GM18508 (cell line): ENCODE measurements at regions not wholly inside any gene's neighbourhood (a gene's known extent, or its start where the extent isn't known, plus 50 kb on each side); places are given as distances from the start of the nearest gene placed in this dataset.

Source experiments
- ATAC-seq: cut with Tn5 transposase; IDR thresholded peaks from one replicate; pipeline ENCODE4 v1.9.1; 2021; ENCODE audit warnings: moderate number of reproducible peaks; ENCODE audit not compliant: insufficient read depth, unreplicated experiment

DNA sequence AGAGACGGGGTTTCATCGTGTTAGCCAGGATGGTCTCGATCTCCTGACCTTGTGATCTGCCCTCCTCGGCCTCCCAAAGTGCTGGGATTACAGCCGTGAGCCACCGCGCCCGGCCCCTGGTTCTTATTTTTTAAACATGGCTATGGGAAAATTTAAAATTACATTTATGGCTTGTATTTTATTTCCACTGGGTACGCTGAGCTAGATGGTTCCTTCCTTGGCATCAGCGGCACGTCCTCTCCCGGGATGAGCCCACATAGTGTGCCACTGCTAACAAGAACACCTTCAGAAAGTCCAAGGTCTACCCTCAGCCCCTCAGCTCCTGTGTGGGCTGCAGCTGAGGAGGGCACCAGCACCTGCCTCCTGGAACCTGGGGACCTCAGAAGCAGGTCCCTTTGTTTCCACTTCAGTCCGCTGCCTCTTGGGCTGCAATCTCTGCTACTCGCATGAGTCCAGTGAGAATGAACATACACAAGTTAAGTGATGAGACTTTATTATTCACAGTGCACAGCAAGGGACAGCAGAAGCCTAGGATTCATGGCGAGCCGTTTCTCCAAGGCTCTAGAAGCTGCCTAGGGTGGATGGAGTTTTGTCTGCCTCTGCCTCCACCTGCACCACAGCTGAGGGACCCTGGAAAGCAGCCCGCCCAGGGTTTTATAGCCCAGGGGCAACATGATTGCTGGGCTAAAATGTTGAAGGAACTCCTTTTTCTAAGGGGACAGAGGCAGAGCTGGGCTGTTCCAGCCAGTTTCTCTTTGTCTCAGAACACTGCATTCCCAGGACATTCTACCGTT is 107.5 kb upstream of the TEX51 start:
- ATAC-seq: no peak

- no peak for ATAC-seq
Measured at GRCh38 chr2:126792186-126792585, 106.5 kb upstream of the TEX51 start.

- no peak for ATAC-seq
Measured at GRCh38 chr2:126792993-126793392, 105.7 kb upstream of the TEX51 start.

- no peak for ATAC-seq
Measured at GRCh38 chr2:126793885-126794613, 104.6 kb upstream of the TEX51 start.

DNA sequence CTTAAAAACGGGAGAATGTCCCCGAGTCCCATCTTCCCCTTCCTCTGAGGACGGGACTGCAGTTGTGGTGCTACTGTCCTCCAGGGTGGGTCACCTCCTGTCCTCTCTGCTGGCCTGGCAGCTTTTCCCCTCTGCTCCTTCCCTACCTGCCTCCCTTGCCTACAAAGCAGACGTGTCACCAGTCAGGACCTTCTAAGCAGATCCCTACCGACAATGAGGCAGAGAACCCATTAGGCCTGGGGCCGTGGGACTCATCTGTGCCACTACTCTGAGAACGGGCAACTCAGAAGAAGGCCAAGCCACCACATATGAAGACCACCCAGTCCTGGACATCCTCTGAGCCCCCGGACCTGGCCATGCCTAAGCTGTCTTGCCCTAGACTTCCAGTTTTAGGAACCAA is 103.0 kb upstream of the TEX51 start:
- ATAC-seq: no peak

GRCh38 chr2:126796931-126797621 is 101.6 kb upstream of the TEX51 start:
- ATAC-seq: no peak

GRCh38 chr2:126797622-126798275 is 100.9 kb upstream of the TEX51 start:
- ATAC-seq: no peak

GRCh38 chr2:126798276-126799140 is 100.2 kb upstream of the TEX51 start:
- ATAC-seq: no peak

DNA sequence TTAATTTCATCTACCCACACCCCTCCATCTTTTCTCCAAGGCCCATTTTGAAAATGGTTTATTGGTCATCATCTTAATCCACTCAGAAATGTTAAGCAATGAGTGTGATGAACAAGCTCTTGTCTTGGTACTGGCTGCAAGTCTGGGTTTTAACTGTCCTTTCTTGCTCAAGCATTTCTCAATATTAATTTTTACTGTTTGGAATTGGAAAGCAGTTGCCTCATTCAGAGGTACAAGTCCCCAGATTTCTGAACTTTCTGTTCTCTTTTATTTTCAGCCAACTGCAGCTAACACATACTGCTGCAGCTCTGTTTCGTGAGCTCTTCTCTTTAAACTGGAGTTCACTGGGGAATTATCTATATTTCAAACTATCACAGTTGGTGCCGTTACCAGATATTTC is 99.4 kb upstream of the TEX51 start:
- ATAC-seq: no peak

DNA sequence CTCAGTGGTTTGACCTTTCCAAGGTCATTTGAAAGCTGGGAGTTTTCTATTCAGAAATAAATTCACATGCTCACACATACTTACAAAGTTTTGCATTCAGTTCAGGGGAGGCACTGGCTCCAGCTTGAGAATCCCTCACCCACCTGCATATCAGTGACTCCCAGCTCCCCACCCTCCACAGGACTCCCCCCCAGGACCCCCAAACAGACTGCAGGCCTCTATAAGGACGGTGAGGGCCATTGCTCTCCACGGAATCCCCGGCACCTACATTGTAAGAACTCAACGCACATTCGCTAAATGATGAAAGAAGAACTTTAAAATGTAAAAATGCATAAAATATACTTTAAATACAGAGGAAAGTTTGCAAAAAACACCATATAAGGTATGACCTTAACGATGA is 97.2 kb upstream of the TEX51 start:
- no peak for ATAC-seq

DNA sequence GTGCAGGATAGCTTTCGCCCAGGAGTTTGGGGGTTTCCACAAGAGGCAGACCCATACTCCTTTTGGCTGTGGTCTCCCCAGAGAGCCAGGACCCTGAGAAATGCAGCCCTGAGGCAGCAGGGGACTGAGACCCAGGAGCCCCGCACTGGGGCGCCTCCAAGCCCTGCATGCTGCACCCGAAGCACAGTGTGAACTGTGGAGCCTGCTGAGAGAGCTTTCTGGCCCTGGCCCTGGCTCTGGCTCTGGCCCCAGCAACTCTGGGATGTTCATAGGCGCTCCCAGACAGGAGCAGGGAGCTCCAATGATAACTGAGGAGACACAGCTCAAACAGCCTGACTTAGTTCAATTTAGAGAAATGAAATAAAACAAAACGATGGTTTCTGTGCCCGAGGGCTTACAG is 96.4 kb upstream of the TEX51 start:
- no peak for ATAC-seq

- no peak for ATAC-seq
Measured at GRCh38 chr2:126802774-126803433, 95.8 kb upstream of the TEX51 start.

- no peak for ATAC-seq
Measured at GRCh38 chr2:126803434-126803775, 95.3 kb upstream of the TEX51 start.

GRCh38 chr2:126804347-126804746 is 94.3 kb upstream of the TEX51 start:
- ATAC-seq: no peak

DNA sequence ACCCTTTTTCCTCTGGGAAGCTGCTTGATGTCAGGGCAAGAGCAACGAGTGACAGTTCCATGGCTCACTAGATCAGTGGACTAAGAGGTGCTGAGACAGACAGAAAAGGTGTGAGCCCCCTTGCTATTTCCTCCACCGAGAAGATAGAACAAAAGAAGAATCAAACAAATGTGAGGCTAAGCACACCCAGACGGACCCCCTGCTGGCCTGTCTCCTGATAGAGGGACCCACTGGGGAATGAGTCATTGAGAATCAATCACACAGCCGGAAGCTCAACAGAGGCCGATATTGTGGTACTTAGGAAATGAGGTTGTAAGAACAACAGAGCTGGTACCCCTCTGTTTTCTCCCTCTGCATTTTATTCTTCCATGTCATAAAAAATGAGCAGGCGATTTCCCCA is 89.8 kb upstream of the TEX51 start:
- ATAC-seq: no peak

GRCh38 chr2:126809340-126809739 is 89.3 kb upstream of the TEX51 start:
- no peak for ATAC-seq

GRCh38 chr2:126810001-126810400 is 88.7 kb upstream of the TEX51 start:
- ATAC-seq: no peak

GRCh38 chr2:126811101-126811500 is 87.6 kb upstream of the TEX51 start:
- no peak for ATAC-seq

GRCh38 chr2:126817172-126817571 is 81.5 kb upstream of the TEX51 start:
- ATAC-seq: no peak
